HuH-7 (cell line): ENCODE measurements at regions not wholly inside any gene's neighbourhood (a gene's known extent, or its start where the extent isn't known, plus 50 kb on each side); places are given as distances from the start of the nearest gene placed in this dataset.
"Not testable (repeated sequence)": the region's sequence is repeated elsewhere in the genome, so short reads cannot be mapped to it uniquely, and the experiment has no call there.

Experiments
- DNase-seq: peaks from one replicate; pipeline ENCODE4 v3.0.0; 2011; ENCODE audit warnings: low spot score

DNA sequence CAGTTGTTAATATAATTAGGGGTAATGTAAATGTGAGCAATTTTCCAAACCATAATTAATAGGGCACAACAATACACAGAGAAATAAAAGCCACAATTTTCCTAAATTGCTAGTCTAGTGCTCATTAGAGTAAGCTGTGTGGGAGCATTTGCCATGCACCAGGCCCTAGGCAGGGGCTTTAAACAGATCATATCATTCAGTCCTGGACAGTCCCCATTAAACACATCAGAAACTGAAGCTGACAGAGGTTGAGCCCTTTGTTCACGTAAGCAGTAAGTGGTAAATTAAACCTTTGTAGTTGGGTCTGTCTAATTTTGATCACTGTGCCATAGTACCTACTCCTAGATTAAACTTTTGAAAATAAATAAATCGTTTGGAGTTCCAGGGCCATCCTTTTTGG, 931.1 kb downstream of the C6orf118 start:
- DNase-seq = no peak

DNA sequence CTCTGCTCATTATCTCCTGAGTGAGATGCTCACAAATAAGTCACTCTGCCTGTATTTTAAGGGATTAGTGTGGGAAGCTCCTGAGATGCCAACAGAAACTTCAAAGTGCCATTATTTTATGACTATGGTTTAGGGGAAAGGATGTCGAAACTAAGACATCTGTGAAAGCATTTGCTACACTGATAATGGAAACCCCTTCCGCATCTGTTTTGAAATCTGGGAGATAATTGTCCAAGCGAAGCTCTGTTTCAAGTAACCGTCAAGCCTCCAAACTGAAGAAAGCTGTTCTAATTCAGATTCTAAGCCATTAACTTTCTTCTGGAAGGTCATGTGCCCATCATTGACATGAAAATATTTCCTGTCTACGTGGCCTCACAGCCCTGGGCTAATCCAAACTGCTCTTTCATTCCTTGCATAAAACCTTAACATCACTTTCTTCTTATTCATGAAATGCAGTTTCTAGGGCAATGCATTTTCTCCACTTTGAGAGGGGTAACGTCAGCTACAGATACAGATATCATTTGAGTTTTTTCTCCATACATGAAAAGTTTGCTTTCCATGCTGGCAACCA, 932.0 kb downstream of the C6orf118 start:
- no peak for DNase-seq

DNA sequence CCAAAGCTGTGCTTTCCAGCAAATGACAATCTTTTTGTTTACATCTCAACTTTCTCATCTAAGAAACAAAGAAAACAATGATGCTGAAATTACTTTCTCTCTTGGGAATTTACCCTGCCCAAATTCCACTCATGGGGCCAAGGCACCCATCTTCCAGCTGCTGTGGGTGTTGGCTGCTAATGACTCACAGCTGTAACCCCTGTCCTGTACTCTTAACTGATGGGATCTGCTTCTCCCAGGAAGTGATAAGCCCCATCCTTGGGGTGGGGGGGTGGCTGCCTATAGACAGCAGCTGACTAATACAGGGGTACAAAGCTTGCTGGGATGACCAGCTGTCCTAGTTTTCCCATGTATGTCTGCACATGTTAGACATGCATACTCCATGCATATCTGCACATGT, 938.6 kb downstream of the C6orf118 start:
- DNase-seq = no peak

DNA sequence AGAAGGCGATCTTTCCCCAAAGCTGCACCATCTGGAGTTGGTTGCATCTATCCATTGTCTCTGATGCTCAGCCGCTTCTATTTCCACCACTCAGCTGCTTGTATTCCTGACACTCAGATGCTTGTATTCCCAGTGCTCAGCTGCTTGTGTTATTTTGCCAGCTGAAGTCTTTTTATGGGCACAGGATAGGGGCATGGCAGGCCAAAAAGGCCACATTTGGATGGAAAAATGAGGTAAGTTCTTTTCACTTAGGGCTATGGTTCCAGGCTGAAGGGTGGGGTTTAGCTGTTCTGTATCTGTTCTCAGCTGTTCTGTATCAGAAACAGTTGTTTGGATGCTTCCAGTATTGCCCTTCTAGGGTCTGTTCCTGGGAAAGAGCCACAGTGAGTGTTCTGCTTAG, 944.9 kb downstream of the QKI start:
- no peak for DNase-seq

DNA sequence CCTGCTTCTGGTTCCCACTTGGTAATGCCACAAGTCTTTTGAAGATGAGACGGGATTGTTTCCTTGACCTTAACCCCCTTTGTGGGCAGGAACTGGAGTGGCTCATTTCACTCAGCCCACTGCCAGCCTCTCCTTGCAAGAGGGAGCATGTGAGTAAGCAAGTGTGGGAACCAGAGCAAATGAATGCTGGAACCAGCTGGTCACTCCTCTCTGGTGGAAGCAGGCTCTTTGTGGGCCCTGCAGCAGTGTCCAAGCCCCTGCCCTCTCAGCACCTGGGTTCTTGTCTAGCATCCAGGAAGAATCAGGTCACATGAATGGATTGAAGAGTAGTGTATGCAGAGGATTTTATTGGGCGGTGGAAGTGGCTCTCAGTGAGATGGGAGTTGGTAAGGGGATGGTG, 944.5 kb downstream of the QKI start:
- DNase-seq = no peak

DNA sequence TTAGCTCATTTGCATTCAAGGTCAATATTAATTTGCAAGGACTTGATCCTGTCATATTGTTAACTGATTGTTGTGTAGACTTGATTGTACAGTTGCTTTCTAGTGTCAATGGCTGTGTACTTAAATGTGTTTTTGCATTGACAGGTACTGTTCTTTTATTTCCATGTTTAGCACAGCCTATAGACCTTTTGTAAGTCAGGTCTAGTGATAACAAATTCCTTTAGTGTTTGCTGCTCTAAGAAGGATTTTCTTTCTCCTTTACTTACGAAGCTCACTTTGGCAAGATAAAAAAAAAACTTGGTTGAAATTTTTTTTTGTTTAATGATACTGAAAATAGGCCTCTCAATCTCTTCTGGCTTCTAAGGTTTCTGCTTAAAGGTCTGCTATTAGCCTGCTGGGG, 942.3 kb downstream of the QKI start:
- no peak for DNase-seq

DNA sequence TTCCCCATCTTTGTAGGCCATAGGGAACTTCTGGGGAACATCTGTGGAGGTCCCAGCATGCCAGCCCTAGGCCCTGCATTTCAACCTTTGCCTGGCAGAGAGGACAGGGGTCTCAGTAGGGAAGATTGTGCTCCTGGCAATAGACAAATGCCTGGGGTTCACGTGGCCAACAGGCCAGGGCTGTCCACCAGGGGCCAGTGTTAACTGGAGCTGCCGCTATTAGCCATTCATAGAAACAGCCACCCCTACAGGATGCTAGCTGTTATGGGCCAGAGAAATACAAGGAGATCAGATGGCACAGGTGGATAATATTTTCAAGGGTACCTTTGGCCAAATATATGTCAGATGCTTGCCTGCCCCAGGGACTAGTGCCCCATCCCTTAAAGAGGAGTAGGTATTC, 932.9 kb downstream of the QKI start:
- no peak for DNase-seq

DNA sequence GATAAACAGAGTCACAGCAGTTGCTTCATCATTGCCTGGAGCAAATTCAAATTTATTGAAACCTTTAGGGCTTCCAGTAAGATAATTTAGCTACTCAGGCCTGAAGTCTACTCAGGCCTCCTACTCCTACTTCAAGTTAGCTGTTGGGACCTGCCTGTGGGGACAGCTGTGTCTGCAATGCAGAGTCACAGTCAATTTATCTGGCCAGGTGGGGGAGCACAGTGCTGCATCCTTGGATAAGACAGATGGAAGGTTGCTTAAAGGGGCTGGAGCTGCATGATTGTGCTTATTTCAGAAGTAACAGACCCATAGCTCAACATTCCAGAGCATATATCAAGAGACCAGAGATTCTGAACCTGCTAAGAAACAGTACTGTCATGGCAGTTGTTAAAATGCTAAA, 932.1 kb downstream of the QKI start:
- no peak for DNase-seq

DNA sequence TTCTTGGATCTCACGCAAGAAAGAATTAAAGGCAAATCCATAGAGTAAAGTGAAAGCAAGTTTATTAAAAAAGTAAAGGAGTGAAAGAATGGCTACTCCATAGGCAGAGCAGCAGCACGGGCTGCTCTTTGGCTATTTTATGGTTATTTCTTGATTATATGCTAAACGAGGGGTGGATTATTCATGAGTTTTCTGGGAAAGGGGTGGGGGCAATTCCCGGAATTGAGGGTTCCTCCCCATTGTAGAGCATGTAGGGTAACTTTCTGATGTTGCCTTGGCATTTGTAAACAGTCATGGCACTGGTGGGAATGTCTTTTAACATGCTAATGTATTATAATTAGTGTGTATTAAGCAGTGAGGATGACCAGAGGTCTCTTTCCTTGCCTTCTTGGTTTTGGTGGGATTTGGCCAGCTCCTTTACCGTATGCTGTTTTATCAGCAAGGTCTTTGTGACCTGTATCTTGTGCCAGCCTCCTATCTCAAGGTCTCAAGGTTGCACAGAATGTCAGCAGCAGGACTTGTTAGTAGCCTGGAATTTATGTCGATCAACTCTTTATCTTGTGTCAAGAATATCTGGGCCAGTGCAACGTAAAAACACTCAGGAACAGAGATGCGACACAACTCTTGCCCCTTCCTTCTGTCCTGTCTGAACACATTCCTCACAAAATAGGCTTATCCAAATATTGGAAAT, 931.4 kb downstream of the QKI start:
- no peak for DNase-seq

DNA sequence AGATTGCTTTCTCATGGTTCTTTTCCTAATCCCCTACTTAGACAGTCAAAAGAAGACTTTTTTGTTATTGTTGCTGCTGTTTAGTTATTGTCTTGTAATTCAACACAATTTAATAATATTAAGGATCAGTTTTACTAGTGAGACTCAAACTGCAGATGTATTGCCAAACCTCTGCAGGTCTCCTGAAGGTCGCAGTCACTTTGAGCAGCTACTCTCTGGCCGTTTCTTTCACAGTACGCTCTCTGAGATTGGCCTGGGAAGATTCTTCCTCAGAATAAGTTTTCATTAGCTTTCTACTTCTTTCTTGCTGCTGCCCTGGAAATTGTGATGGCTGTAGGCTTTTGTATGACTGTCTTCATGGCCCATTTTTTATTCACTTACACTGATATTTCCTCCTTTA, 930.8 kb downstream of the QKI start:
- no peak for DNase-seq

DNA sequence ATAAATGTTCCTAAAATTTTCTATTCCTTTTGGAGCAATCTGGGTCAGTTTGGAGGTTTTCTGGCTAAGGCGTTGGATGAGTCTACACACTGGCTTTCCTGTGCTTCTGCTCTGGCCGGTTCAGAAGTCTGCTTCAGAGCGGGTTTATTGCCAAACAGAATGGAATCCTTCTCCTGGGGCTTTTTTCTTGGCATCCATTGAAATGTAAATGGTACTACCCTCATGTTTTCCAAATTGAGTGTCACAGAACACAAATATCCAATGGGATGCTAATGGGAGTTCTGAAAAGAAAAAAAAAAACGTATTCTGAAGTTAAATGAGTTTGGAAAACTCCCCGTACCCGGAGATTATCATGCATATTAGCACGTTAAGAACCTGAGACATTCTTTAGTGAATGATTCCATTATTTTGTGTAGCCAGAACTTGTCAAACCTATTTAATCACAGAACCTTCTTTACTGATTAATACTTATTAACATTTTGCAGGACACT, 930.3 kb downstream of the QKI start:
- DNase-seq = no peak

DNA sequence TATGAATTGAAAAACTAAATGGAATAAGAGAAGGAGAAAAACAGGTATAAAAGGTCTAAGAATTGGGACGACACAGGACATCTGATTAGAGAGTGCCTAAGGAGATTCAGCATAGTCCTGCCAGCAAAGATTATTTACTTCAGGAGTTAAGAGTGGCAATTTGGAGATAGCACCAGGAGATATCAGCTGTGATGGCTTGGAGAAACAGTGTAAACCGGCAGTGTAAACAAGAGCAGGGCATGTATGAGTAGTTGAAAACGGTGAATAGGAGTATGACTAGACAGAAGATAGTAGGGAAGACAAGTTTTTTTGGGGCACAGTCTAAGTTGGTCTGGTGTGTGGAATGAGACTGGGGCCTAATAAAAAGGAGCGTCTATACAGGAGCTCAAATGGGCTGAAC, 924.9 kb downstream of the QKI start:
- DNase-seq = not testable (repeated sequence)

DNA sequence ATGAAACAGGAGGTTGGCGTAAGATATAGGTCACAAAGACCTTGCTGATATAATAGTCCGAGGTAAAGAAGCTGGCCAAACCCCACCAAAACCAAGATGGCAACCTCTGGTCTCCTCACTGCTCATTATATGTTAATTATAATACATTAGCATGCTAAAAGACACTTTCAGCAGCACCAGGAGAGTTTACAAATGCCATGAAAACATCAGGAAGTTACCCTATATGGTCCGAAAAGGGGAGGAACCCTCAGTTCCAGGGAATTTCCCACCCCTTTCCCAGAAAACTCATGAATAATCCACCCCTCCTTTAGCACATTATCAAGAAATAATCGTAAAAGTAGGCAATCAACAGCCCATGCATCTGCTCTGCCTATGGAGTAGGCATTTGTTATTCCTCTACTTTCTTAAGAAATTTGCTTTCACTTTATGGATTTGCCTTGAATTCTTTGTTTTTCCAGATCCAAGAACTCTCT, 923.4 kb downstream of the QKI start:
- no peak for DNase-seq

DNA sequence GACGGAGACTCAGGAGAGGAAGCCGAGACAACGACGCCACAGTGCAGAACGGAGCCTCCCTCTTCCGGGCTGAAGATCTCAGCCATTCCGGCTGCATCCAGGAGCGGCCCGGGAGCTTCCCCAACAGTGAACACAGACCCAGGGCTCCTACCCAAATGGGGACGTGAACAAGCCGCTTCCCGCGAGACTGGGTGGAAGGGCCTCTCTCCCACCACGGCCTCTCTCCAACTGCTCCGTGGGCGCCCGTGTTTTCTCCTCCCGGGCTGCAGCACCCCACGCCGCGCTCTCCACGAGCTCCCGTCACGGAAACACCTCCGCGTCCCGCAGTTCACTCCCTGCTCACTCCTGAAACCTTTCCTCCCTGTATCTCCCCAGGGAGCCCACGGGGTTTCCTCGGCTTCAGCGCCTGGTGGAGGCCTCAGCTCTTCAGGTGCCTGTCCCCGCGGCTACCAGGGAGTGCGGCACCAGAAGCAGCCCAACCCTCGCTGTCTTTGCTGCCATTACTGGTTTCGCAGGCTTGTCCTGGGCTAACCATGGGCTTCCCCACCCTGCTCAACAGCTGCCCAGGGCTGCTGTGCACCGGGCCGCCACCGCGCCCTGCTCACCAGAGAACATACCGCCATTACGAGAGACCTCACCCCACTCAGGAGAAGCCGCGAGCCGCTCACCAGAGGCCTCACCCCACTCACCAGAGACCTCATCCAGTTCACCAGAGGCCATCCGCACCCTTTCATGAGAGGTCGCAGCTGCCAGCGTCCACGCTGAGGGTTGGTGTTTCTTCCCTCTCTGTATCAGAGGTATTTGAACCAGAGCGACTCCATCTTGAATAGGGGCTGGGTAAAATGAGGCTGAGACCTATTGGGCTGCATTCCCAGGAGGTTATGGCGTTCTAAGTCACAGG, 922.8 kb downstream of the QKI start:
- DNase-seq = no peak

DNA sequence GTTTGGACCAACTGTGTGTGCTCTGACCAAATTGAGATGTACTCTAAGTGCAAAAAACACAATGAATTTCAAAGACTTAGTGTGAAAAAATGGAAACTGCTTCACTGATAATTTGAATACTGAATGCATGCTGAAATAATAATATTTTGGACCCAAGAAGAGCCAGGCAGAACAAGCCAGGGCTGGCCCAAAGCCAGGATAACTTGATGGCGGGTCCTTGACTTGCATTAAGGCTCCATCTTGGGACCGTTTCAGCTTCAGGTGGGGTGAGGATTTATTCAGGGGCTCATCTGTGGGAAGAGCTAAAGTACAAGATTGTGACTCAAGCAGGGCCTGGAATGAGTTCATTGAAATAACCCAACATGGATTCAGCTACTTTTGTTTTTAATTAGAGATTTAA, 921.9 kb downstream of the QKI start:
- no peak for DNase-seq

DNA sequence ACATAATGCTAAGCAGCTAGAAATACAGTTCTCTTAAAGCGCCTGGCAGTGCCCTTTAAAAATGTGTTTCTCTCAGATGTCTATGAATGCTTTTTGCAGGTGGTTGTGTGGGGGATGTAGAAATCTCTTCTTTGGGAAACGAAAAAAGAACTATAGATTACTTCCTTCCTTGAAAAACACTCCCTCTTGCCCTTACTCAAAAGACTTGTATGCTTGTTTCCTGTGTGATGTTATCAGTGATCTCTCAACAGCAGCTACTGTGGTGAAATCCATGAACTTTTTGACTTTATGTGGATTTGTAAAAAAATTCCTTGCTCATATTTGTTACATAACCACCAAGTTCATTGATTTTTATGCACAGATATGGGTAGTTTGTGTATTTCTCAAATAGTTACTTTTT, 916.5 kb downstream of the QKI start:
- DNase-seq = no peak

DNA sequence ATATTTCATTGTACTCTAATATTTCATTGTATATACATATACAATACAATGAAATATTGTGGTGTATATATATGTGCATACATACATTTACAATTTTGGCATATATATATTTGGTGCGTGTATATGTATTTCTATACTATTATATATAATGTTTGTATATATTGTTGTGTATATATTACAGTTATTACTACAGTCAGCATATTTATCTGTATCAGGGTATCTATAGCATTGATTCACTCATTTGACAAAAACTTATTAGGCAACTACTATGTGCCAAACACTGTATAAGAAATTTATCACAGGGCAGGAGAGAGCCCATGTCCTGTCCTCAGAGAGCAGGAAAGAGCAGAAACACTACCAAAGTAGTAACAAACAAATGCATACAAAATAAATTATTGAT, 910.6 kb downstream of the QKI start:
- no peak for DNase-seq

DNA sequence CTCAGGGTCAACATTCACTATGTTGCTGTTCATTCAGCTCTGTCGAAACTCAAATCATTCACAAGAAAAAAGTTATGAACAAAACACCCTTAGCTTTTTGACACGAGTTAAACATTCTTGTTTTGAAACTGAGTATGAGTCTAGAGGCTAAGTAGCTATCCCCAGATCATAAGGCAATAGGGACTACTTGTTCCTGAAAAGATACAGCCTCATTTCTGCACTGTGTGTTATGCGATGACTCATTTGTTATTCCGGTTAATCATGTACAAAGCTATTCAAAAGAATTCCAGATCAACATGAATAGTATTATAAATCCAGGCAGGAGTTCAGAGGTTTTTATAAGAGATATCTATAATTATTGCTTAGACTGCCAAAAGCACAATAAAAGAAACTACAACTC, 908.0 kb downstream of the QKI start:
- DNase-seq = no peak

DNA sequence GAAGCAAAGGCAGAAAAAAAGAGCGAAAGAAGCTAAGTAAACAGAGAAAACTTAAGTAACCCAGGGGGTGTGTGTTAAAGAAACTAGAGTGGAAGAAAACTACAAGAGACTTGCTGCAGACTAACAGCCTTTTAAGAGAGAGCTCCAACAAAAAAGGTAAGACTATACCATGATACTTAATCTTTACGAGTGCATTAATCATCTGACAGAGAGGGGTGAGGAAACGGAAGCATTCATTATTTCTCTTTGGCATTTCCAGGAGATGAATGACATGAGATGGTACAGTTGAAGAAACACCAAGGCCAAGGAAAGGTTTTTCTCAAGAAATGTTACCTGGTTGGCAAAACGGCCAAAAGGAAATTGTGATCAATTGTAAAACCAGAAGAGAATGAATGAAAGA, 906.8 kb downstream of the QKI start:
- no peak for DNase-seq

DNA sequence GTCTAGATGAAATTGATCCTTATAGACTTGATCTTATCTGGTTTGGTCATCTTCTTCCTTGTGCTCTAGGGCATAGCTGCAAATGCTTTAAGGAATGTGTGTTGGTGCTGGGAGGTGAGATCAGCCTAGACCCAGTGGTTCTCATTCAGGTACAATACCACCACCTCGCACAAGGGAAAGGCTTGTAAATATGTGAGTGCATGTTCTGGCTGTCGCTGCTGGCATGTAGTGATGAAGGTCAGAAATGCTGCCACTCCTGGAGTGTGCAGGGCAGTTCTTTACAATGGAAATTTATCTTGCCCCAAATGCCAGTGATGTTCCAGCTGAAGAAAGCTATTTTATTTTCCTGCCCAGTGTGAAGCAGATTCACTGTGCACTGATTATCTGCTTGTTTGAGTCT, 900.9 kb downstream of the QKI start:
- no peak for DNase-seq

DNA sequence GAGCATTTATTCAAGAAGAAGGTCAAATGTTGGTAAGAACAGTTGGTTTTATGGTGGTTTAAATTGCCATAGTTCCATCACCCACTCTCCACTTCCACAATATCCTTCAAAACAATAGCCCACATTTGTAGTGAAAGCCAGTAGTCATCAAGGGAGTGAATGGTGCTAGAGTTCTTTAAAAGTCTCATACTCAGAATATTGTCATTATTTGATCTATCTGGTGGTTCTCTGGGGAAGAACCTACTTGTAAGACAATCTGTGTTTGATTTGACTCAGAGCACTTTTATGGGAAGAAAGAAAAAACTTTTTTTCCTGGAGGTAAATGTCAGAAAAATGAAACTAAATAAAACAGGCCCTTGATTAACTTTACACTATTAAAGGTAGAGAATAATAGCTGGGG, 893.8 kb downstream of the QKI start:
- no peak for DNase-seq

DNA sequence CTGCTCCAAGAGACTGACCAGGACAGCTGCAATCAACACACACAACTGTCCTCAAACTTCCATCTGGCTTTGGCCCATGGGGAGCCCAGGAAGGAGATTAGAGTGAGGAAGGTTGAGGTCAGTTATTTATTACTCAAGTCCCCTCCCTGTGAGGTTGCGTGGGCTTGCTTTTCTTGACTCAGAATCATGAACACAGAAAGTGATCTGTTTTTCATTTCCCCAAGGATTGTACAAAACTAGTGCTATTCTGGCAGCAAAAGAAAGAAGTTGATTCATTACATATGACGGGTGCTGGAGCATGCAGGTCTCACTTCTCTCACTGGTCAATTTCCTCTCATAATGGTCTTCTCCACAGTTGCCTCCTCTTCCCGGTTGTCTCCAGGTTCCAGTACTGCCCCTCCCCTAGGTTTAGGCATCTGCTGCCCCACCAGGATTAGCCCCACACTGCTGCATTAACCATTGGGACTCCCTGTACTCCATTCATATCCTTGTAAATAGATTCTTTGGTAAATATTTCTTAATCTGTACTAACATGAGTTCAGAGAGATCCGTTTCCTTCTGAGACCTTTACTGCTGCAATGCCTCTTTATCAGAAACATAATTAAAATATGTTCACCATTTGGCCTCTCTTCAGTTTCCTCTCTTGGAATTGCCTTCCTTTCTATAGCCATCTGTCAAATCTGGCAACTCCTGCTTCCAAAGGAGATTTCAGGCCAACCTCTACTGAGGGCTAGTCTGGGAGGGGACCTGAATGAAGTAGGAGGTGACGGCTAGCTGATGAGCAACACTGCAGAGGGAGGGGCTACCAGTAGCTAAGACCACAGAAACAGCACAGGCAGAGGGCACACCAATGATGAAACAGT, 888.8 kb downstream of the QKI start:
- DNase-seq = no peak
